Activated CD8-positive, alpha-beta T cell treated with anti-CD3 and anti-CD28 coated beads for 36 hours (primary cell): ENCODE measurements at regions not wholly inside any gene's neighbourhood (a gene's known extent, or its start where the extent isn't known, plus 50 kb on each side); places are given as distances from the start of the nearest gene placed in this dataset.

ENCODE experiments used
- ATAC-seq: fragments of 200-7000 bp; cut with Tn5 transposase; one replicate; pipeline ENCODE4 v1.10.0; 2021; ENCODE audit warnings: mild to moderate bottlenecking, moderate library complexity
- CTCF ChIA-PET: fragments of 350-600 bp; sonication (Branson Sonifier 250); formaldehyde crosslinking; loops from one replicate; lab custom pipeline; 2021; ENCODE audit warnings: antibody characterized with exemption; lab: Charles Lee
- POLR2A ChIA-PET: fragments of 350-600 bp; sonication (Branson Sonifier 250); formaldehyde crosslinking; loops from one replicate; lab custom pipeline; 2021; ENCODE audit warnings: antibody characterized with exemption; lab: Charles Lee
- DNase-seq: peaks from one replicate; pipeline ENCODE4 v3.0.0-alpha.2; 2020
- H3K27ac Mint-ChIP-seq: one replicate; pipeline ENCODE4 v1.8.0; 2021; ENCODE audit warnings: mild to moderate bottlenecking, mixed read lengths
- H3K27me3 Mint-ChIP-seq: one replicate; pipeline ENCODE4 v1.8.0; 2021; ENCODE audit warnings: mixed read lengths
- H3K36me3 Mint-ChIP-seq: one replicate; pipeline ENCODE4 v1.8.0; 2021; ENCODE audit warnings: low read depth, mixed read lengths
- H3K4me1 Mint-ChIP-seq: one replicate; pipeline ENCODE4 v1.8.0; 2021; ENCODE audit warnings: low read depth, mixed read lengths
- H3K4me3 Mint-ChIP-seq: one replicate; pipeline ENCODE4 v1.8.0; 2021; ENCODE audit warnings: mild to moderate bottlenecking, moderate library complexity, mixed read lengths
- H3K9me3 Mint-ChIP-seq: one replicate; pipeline ENCODE4 v1.8.0; 2021; ENCODE audit warnings: mixed read lengths
- intact Hi-C: fragments of 100-400 bp; cut with micrococcal nuclease; formaldehyde crosslinking; loops from one replicate; pipeline ENCODE4 v1.10.0; 2022
- TF ChIP-seq, protein P1 (sequence below): fragments of 200-600 bp; IDR thresholded peaks from one replicate; pipeline ENCODE4 v1.8.0; 2022; ENCODE audit warnings: antibody characterized with exemption, mild to moderate bottlenecking

GRCh38 chr6:135129136-135129856 lies 51.8 kb upstream of the MYB start:
- TF ChIP-seq, protein P1, sequence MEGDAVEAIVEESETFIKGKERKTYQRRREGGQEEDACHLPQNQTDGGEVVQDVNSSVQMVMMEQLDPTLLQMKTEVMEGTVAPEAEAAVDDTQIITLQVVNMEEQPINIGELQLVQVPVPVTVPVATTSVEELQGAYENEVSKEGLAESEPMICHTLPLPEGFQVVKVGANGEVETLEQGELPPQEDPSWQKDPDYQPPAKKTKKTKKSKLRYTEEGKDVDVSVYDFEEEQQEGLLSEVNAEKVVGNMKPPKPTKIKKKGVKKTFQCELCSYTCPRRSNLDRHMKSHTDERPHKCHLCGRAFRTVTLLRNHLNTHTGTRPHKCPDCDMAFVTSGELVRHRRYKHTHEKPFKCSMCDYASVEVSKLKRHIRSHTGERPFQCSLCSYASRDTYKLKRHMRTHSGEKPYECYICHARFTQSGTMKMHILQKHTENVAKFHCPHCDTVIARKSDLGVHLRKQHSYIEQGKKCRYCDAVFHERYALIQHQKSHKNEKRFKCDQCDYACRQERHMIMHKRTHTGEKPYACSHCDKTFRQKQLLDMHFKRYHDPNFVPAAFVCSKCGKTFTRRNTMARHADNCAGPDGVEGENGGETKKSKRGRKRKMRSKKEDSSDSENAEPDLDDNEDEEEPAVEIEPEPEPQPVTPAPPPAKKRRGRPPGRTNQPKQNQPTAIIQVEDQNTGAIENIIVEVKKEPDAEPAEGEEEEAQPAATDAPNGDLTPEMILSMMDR, result no peak
- CTCF ChIA-PET, result interaction anchor here (0.8 to 2.0 kb wide), 13 partner anchors 10 to 294 kb away, joined by 3 to 19 read pairs (median 5); partner anchors contain the start of gene MYB
- Mint-ChIP-seq H3K9me3 (no peaks in the 10 kb centered on the region), H3K27ac (peak overlapping the region; percentile 97), H3K4me1 (peaks cover 58% of the 10 kb centered on the region), H3K4me3 (peak overlapping the region; percentile 52), H3K36me3 (peaks cover 11% of the 10 kb centered on the region), H3K27me3 (no peaks in the 10 kb centered on the region)
- ATAC-seq (peak; percentile 69), DNase-seq (peak; percentile 52)
- intact Hi-C loops, result loop anchor here (5.0 kb wide), 1 partner anchor 37 kb away; no protein-coding TSS in a partner anchor
- POLR2A ChIA-PET, result interaction anchor here (0.7 to 5.6 kb wide), 14 partner anchors 8 to 81 kb away, joined by 3 to 25 read pairs (median 6); partner anchors contain the start of genes HBS1L and MYB

DNA sequence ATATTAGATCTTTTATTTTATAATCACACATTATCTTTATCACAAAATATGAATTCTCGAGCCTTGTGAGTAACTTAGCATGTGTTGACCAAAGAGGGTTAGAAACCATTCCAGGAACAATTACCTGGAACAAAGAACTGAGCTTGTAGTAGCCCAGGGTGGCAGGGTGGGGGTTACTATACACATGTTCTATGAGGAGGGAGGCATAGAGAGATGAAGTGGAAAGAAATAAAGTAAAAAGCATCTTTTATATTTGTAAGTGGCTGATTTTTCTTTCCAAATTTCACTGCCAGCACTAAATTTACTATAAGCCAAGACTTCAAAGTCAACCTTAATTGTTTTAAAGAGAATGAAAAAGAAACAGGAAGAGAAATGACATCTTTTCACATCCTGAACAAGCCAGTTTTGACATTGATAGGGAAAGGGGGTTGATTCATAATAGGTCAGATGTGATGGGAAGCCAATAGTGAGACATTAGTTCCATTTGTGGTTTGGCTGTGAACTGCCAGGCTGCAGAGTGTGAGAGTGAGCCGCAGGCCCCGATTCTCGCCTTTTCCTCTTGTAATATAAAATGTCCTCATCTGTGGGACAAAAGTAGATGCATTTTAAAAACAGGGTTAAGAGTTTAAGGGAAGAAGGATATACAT lies 52.7 kb upstream of the MYB start:
- ChIA-PET CTCF (interaction anchor here (1.1 to 2.0 kb wide), 11 partner anchors 9 to 105 kb away, joined by 3 to 19 read pairs (median 5); partner anchors contain the start of gene MYB), POLR2A (interaction anchor here (0.5 to 5.6 kb wide), 12 partner anchors 8 to 80 kb away, joined by 3 to 25 read pairs (median 6); partner anchors contain the start of genes HBS1L and MYB)
- ATAC-seq (peak; percentile 91), DNase-seq (peak; percentile 88)
- H3K36me3 Mint-ChIP-seq, result peaks cover 11% of the 10 kb centered on the region
- peak overlapping the region; percentile 97 for H3K27ac Mint-ChIP-seq
- TF ChIP-seq, protein P1, result no peak
- intact Hi-C loops, result loop anchor here (5.0 kb wide), 1 partner anchor 36 kb away; no protein-coding TSS in a partner anchor
- no peaks in the 10 kb centered on the region for H3K9me3 Mint-ChIP-seq
- peaks cover 56% of the 10 kb centered on the region for H3K4me1 Mint-ChIP-seq
- peak overlapping the region; percentile 52 for H3K4me3 Mint-ChIP-seq
- no peaks in the 10 kb centered on the region for H3K27me3 Mint-ChIP-seq

DNA sequence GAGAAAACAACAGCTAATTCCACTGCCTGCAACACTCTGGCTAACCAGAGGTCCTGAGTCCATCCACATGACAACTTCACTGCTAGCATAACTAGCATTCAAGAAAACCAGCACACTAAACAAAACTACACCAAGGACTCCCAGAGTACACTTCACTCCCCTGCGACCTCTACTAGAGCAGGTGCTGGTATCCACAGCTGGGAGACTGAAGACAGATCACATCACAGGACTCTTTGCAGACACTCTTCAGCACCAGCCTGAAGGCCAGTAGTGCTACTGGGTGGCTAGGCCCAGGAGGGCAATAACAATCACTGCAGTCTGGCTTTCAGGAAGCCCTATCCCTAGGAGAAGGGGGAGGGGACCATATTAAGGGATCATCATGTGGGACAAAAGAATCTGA lies 54.4 kb upstream of the MYB start:
- Mint-ChIP-seq H3K27me3 (no peaks in the 10 kb centered on the region), H3K4me1 (peaks cover 51% of the 10 kb centered on the region), H3K27ac (peak overlapping the region; percentile 82), H3K4me3 (no peak overlapping the region), H3K9me3 (no peaks in the 10 kb centered on the region), H3K36me3 (peaks cover 11% of the 10 kb centered on the region)
- no peak for ATAC-seq
- TF ChIP-seq, protein P1, result no peak
- ChIA-PET CTCF (interaction anchor here (1.2 to 2.1 kb wide), 3 partner anchors 8 to 16 kb away, joined by 3 to 8 read pairs (median 7); no protein-coding TSS in a partner anchor), POLR2A (interaction anchor here (0.7 to 5.6 kb wide), 5 partner anchors 9 to 72 kb away, joined by 3 to 25 read pairs (median 9); partner anchors contain the start of genes HBS1L and MYB)
- no peak for DNase-seq
- intact Hi-C loops, result loop anchor here (5.0 kb wide), 1 partner anchor 34 kb away; no protein-coding TSS in a partner anchor

DNA sequence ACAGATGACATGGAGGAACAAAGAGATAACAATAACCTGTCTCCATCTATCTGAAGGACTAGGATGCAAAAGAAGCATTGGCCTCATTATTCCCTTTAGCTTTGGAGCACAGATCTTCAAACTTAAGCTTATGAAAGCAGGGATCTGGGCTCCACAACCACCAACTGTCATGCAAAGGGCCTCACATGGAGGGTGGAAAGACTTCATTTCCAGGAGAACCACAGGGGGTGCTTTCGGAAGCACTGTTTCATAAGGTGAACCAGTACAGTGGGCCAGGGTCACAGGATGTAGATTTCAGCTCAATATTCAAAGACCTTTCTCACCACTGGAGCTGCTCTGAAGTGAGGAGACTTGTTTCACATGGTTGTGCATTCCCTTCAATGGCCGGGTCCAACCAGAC lies 55.1 kb upstream of the MYB start:
- peaks cover 58% of the 10 kb centered on the region for H3K4me1 Mint-ChIP-seq
- no peaks in the 10 kb centered on the region for H3K9me3 Mint-ChIP-seq

More for the DNA sequence above, 55.1 kb upstream of the MYB start:
- Mint-ChIP-seq H3K36me3 (peaks cover 11% of the 10 kb centered on the region), H3K27me3 (no peaks in the 10 kb centered on the region), H3K4me3 (no peak overlapping the region), H3K27ac (peak overlapping the region; percentile 82)
- ATAC-seq (no peak), DNase-seq (no peak)
- TF ChIP-seq, protein P1, result no peak
- ChIA-PET CTCF (interaction anchor here (0.7 to 2.1 kb wide), 4 partner anchors 14 to 37 kb away, joined by 3 to 8 read pairs (median 4); no protein-coding TSS in a partner anchor), POLR2A (interaction anchor here (0.6 to 5.6 kb wide), 7 partner anchors 9 to 72 kb away, joined by 3 to 25 read pairs (median 4); partner anchors contain the start of gene HBS1L)
- intact Hi-C loops, result loop anchor here (5.0 kb wide), 1 partner anchor 34 kb away; no protein-coding TSS in a partner anchor
